MCF 10A (cell line): ENCODE measurements at regions not wholly inside any gene's neighbourhood (a gene's known extent, or its start where the extent isn't known, plus 50 kb on each side); places are given as distances from the start of the nearest gene placed in this dataset.
"Not testable (repeated sequence)": the region's sequence is repeated elsewhere in the genome, so short reads cannot be mapped to it uniquely, and the experiment has no call there.

Experiments used
- BruUV-seq: library from RNA; stranded (reverse); fragments of 400-500 nt; replicated peaks from 2 replicates; lab custom pipeline; 2021; lab: Mats Ljungman, UMichigan
- CTCF ChIA-PET: fragments of 300-600 bp; sonication (Branson Sonifier 250); formaldehyde crosslinking; extraction: SDS; loops from one replicate; lab custom pipeline; 2021; ENCODE audit warnings: antibody characterized with exemption, inconsistent platforms; lab: Yijun Ruan, JAX
- POLR2A ChIA-PET: fragments of 300-600, 350-650 bp; sonication (Branson Sonifier 250); formaldehyde crosslinking; extraction: SDS; loops from one replicate; lab custom pipeline; 2020; ENCODE audit warnings: antibody characterized with exemption, inconsistent platforms; lab: Yijun Ruan, JAX
- DNase-seq: peaks from one replicate; pipeline ENCODE4 v3.0.0-alpha.2; 2018; ENCODE audit not compliant: unreplicated experiment
- H3K27ac Mint-ChIP-seq: one replicate; pipeline ENCODE4 v1.8.0; 2022; ENCODE audit warnings: mild to moderate bottlenecking, low read depth, mixed read lengths; ENCODE audit not compliant: unreplicated experiment
- H3K27me3 Mint-ChIP-seq: one replicate; pipeline ENCODE4 v1.8.0; 2022; ENCODE audit warnings: mixed read lengths; ENCODE audit not compliant: insufficient read depth, unreplicated experiment
- H3K36me3 Mint-ChIP-seq: one replicate; pipeline ENCODE4 v1.8.0; 2022; ENCODE audit warnings: mild to moderate bottlenecking, moderate library complexity, mixed read lengths; ENCODE audit not compliant: insufficient read depth, unreplicated experiment
- H3K4me1 Mint-ChIP-seq: one replicate; pipeline ENCODE4 v1.8.0; 2022; ENCODE audit warnings: mixed read lengths; ENCODE audit not compliant: insufficient read depth, unreplicated experiment
- H3K4me3 Mint-ChIP-seq: one replicate; pipeline ENCODE4 v1.8.0; 2022; ENCODE audit warnings: mild to moderate bottlenecking, moderate library complexity, mixed read lengths; ENCODE audit not compliant: unreplicated experiment
- H3K9me3 Mint-ChIP-seq: one replicate; pipeline ENCODE4 v1.8.0; 2022; ENCODE audit warnings: mixed read lengths; ENCODE audit not compliant: unreplicated experiment
- intact Hi-C: fragments of 100-400 bp; cut with micrococcal nuclease; formaldehyde crosslinking; loops from 2 replicates; pipeline ENCODE4 v1.14.1; 2022
- TF ChIP-seq, protein P1 (sequence below): fragments of 200-600 bp; IDR thresholded peaks from one replicate; pipeline ENCODE4 v1.8.0; 2022; ENCODE audit warnings: antibody characterized with exemption, mild to moderate bottlenecking; ENCODE audit not compliant: unreplicated experiment

- H3K9me3 Mint-ChIP-seq = no peaks in the 10 kb centered on the region
- BruUV-seq = no TSS peak
- no peak overlapping the region for H3K4me3 Mint-ChIP-seq
- no peaks in the 10 kb centered on the region for H3K4me1 Mint-ChIP-seq
- TF ChIP-seq, protein P1, sequence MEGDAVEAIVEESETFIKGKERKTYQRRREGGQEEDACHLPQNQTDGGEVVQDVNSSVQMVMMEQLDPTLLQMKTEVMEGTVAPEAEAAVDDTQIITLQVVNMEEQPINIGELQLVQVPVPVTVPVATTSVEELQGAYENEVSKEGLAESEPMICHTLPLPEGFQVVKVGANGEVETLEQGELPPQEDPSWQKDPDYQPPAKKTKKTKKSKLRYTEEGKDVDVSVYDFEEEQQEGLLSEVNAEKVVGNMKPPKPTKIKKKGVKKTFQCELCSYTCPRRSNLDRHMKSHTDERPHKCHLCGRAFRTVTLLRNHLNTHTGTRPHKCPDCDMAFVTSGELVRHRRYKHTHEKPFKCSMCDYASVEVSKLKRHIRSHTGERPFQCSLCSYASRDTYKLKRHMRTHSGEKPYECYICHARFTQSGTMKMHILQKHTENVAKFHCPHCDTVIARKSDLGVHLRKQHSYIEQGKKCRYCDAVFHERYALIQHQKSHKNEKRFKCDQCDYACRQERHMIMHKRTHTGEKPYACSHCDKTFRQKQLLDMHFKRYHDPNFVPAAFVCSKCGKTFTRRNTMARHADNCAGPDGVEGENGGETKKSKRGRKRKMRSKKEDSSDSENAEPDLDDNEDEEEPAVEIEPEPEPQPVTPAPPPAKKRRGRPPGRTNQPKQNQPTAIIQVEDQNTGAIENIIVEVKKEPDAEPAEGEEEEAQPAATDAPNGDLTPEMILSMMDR = no peak
- ChIA-PET POLR2A (no interaction called here), CTCF (no interaction called here)
- peaks cover 74% of the 10 kb centered on the region for H3K27me3 Mint-ChIP-seq
- no peak overlapping the region for H3K27ac Mint-ChIP-seq
- intact Hi-C loops = no loop called here
- DNase-seq = no peak
- H3K36me3 Mint-ChIP-seq = no peaks in the 10 kb centered on the region
Observed at GRCh38 chr3:173216063-173216462, 75.0 kb upstream of the SPATA16 start.

GRCh38 chr3:173214576-173214975 is 73.5 kb upstream of the SPATA16 start:
- DNase-seq = peak; percentile 14
- BruUV-seq = no TSS peak
- Mint-ChIP-seq H3K27me3 (peaks cover 65% of the 10 kb centered on the region), H3K9me3 (no peaks in the 10 kb centered on the region), H3K4me3 (no peak overlapping the region), H3K36me3 (no peaks in the 10 kb centered on the region), H3K4me1 (no peaks in the 10 kb centered on the region), H3K27ac (no peak overlapping the region)
- intact Hi-C loops = no loop called here
- ChIA-PET POLR2A (no interaction called here), CTCF (no interaction called here)
- TF ChIP-seq, protein P1 = no peak

DNA sequence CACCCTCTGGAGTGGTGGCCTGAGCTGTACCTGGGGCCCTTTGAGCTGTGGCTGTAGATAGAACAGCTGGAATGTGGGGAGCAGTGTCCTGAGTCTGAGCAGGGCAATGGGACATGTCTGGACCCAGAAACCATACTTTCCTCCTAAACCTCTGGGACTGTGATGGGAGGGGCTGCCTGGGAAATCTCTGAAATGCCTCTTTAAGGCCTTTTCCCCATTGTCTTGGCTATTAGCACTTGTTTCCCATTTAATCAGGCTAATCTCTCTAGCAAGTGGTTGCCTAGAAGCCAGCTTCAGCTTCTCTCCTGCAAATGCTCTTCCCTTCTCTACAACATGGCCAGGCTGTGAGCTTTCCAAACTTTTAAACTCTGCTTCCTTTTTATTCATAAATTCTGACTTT is 58.5 kb upstream of the SPATA16 start:
- intact Hi-C loops = no loop called here
- Mint-ChIP-seq H3K36me3 (no peaks in the 10 kb centered on the region), H3K27ac (no peak overlapping the region), H3K9me3 (peaks cover 7% of the 10 kb centered on the region), H3K27me3 (no peaks in the 10 kb centered on the region), H3K4me1 (no peaks in the 10 kb centered on the region), H3K4me3 (no peak overlapping the region)
- POLR2A ChIA-PET = no interaction called here
- CTCF ChIA-PET = no interaction called here
- TF ChIP-seq, protein P1 = no peak
- DNase-seq = no peak
- no TSS peak for BruUV-seq

- intact Hi-C loops, H3K9me3 Mint-ChIP-seq, DNase-seq, CTCF ChIA-PET, H3K4me3 Mint-ChIP-seq, POLR2A ChIA-PET, H3K27ac Mint-ChIP-seq, H3K4me1 Mint-ChIP-seq, BruUV-seq, H3K27me3 Mint-ChIP-seq, H3K36me3 Mint-ChIP-seq: not testable (repeated sequence)
Observed at GRCh38 chr3:173194868-173195267, 53.8 kb upstream of the SPATA16 start.

- TF ChIP-seq, protein P1 = no peak
- H3K27me3 Mint-ChIP-seq = peaks cover 22% of the 10 kb centered on the region
- intact Hi-C loops = no loop called here
- H3K36me3 Mint-ChIP-seq = no peaks in the 10 kb centered on the region
- BruUV-seq = no TSS peak
- ChIA-PET POLR2A (no interaction called here), CTCF (interaction anchor here (1.0 kb wide), 1 partner anchor 29 kb away, joined by 3 read pairs; no protein-coding TSS in a partner anchor)
- peak; percentile 19 for DNase-seq
- H3K9me3 Mint-ChIP-seq = peaks cover 7% of the 10 kb centered on the region
- no peak overlapping the region for H3K4me3 Mint-ChIP-seq
- H3K27ac Mint-ChIP-seq = no peak overlapping the region
- H3K4me1 Mint-ChIP-seq = no peaks in the 10 kb centered on the region
Observed at GRCh38 chr3:173191611-173192010, 50.6 kb upstream of the SPATA16 start.
